ENCODE measurements at regions not wholly inside any gene's neighbourhood (a gene's known extent, or its start where the extent isn't known, plus 50 kb on each side); places are given as distances from the start of the nearest gene placed in this dataset.
A peak's percentile ranks its signal among the peaks of the same experiment; 100 is the strongest.
"Not testable (repeated sequence)": the region's sequence is repeated elsewhere in the genome, so short reads cannot be mapped to it uniquely, and the experiment has no call there.

- no peak for DNase-seq (ENCODE audit: low spot score)
Measured at GRCh38 chr7:12004581-12004980, 172.6 kb upstream of the THSD7A start.

DNA sequence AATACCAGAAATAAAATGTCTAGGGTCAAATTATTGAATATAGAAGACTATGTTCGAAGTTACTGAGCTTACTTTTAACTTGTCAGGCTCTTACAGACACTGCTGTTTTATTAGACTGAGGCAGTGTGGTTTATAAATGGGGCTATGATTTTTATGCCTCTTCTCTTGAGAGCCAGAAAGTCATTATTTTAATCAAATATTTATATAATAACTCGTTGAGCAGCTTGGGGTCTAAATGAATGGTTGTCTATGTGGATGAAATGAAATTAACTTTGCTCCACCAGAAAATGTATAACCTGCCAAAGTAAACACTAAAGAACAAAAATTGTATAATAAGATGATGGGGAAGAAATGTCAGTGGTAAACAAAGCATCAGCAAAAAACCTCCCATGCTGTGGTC lies 175.6 kb upstream of the THSD7A start:
- DNase-seq (ENCODE audit: low spot score) = no peak

DNA sequence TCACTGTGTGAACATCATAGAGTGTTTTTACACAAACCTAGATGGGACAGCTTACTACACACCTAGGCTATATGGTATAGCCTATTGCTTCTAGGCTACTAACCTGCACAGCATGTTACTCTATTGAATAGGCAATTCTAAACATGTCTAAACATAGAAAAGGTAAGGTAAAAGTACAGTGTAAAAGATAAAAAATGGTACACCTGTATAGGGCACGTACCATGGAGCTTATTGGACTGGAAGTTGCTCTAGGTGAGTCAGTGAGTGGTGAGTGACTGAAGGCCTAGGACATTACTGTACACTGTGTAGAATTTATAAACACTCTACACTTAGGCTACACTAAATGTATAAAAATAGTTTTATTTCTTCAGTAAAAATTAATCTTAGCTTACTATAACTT lies 182.0 kb upstream of the THSD7A start:
- no peak for DNase-seq (ENCODE audit: low spot score)

DNA sequence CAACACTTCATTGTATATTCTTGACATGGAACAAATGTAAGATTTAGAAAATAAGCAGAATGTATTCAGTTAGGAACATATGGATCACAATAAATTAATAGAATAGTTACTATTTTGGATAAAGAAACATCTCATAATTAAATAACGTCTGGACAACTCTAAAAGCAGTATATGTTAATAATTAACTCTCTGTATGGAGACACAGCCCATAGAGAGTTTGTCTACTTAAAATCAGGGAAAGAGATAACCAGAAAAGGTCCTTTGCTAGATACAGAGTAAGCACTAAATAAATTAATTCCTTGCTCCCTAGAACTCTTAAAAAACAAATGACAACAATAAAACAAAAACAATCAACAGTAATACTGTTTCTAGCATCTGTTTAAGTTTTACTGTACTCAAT lies 184.4 kb upstream of the THSD7A start:
- DNase-seq (ENCODE audit: low spot score) = no peak

GRCh38 chr7:12017046-12017445 lies 185.0 kb upstream of the THSD7A start:
- no peak for DNase-seq (ENCODE audit: low spot score)

DNA sequence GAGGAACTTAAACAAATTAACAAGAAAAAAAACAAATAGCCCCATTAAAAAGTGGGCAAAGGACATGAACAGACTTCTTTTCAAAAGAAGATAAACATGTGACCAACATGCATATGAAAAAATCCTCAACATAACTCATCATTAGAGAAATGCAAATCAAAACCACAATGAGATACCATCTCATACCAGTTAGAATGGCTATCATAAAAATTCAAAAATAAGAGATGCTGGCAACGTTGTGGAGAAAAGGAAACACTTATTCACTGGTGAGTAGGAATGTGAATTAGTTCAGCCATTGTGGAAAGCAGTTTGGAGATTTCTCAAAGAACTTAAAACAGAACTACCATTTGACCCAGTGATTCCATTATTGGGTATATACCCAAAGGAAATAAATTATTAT lies 189.1 kb upstream of the TMEM106B start:
- not testable (repeated sequence) for DNase-seq (ENCODE audit: low spot score)

DNA sequence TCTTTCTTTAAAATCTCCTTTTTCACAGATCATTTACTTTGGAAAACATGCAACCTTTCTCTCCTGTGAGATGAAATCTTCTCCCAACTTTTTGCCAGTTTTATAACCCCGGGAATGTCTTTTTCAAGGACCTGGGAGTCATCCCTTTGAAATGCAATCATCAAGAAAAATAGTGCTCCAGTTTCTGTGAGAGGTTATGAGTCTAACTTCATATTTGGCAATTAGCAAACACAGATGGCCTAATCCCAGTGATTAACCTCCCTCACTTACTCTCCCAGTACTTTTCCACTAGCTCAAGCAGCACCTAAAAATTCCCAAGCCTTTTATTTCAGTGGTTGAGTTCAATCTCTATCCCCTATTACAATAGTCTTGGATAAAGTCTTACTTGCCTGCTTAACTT lies 185.8 kb upstream of the TMEM106B start:
- DNase-seq (ENCODE audit: low spot score) = no peak

- DNase-seq (ENCODE audit: low spot score) = no peak
Measured at GRCh38 chr7:12028508-12028907, 182.6 kb upstream of the TMEM106B start.

- DNase-seq (ENCODE audit: low spot score) = no peak
Measured at GRCh38 chr7:12030116-12030515, 181.0 kb upstream of the TMEM106B start.

DNA sequence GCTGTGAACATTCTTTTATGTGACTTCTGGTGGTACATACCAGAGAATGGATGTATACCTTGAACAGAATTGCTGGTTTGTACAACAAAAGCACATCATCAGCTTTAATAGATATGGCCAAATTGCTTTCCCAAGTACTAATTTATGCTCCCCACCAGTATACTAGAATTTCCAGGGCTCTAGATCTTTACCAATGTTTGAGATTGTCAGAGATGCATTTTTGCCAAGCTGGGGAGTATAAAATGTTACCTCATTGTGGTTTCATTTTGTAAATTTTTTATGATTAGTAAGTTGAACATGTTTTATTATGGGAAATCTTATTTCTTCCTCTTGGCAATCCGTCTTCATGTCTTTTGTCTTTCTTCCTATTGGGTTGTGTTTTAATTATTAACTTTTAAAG lies 179.9 kb upstream of the TMEM106B start:
- no peak for DNase-seq (ENCODE audit: low spot score)

DNA sequence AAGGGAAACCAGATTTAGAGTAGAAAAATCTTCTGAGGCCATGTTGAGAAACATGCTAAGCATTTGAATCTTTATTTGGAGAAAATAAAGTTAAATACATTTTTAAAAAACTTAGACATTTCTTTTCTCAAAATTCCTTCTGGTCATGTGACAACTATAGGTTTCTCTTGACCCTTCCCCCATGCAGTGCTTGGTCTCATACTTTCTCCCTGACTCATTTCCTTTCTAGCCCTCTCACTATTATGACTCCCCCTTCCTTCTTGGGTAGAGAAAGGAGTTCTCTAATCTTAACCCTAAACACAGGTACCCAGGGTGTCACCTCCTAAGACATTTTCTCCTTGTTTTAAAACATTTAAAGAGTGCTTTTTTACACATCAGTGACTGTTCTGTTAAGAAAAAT lies 179.5 kb upstream of the TMEM106B start:
- DNase-seq (ENCODE audit: low spot score) = no peak

GRCh38 chr7:12032146-12032545 lies 178.9 kb upstream of the TMEM106B start:
- no peak for DNase-seq (ENCODE audit: low spot score)

DNA sequence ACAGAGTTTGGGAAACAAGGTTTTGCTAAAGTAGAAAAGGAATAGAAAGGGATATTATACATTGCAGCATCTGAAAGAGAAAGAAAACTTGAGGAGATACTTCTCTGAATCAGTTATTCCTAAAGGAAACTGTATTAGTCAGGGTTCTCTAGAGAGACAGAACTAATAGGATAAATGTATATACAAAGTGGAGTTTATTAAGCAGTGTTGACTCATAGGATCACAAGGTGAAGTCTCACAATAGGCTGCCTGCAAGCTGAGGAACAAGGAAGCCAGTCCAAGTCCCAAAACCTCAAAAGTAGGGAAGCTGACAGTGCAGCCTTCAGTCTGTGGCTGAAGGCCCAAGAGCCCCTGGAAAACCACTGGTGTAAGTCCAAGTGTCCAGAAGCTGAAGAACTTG lies 167.6 kb upstream of the TMEM106B start:
- not testable (repeated sequence) for DNase-seq (ENCODE audit: low spot score)

DNA sequence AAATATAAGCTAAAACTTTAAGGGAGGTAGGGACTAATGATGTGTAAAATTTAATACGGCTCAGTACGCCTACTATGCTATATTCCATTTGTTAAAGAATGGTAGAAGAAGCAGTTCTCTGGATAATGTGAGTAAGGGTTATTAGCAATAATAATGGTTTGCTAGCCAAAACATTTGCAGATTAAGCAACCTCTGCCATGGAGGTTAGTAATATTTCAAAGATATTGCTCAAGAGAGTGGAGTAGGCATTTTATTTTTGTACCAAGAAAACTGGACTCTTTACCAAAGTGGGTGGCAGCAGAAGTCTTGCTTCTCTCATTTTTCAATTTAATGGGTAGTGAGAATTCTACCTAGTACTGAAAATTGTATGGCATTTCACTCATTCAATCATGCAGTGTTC lies 158.9 kb upstream of the TMEM106B start:
- DNase-seq (ENCODE audit: low spot score) = no peak

DNA sequence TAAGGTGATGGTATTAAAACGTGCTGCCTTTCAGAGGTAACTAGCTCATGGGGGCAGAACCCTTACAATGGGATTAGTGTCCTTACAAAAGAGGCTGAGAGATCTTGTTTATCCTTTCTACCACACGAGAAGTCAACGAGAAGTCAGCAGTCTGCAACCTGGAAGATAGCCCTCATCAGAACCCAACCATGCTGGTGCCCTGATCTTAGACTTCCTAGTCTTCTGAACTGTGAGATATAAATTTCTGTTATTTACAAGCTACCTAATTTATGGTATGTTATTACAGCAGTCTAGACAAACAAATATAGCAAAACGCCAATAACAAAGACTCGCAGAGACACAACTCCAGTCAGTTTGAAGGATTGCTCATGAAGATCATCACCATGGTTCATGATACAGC lies 157.5 kb upstream of the TMEM106B start:
- no peak for DNase-seq (ENCODE audit: low spot score)

- DNase-seq (ENCODE audit: low spot score) = no peak
Measured at GRCh38 chr7:12054830-12055229, 156.3 kb upstream of the TMEM106B start.

GRCh38 chr7:12056381-12056780 lies 154.7 kb upstream of the TMEM106B start:
- no peak for DNase-seq (ENCODE audit: low spot score)

DNA sequence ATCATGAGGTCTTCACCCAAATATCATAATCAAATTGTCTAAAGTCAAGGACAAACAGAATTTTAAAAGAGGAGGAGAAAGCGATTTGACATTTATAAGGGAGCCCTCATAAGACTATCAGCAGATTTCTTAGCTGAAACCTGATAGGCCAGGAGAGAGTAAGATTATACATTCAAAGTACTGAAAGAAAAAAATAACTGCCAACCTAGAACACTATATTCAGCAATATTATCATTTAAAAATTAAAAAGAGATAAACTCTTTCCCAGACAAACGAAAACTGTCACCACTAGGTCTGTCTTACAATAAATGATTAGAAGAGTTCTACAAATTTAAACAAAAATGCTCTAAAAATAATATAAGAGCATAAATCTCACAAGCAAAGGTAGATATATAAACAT lies 154.1 kb upstream of the TMEM106B start:
- no peak for DNase-seq (ENCODE audit: low spot score)

DNA sequence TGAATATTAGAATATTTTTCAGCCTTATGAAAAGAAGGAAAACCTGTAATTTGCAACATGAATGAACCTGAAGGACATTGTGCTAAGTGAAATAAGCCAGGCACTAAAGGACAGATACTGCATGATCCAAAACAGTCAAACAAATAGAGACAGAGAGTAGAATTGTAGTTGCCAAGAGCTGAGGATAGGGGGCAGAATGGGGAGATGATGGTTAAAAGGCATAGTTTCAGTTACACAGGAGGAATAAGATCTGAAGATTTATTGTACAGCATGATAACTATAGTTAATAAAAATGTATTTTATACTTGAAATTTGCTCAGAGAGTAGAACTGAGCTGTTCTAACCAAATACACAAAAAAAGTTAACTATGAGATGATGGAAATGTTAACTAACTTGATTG lies 149.0 kb upstream of the TMEM106B start:
- DNase-seq (ENCODE audit: low spot score) = no peak

DNA sequence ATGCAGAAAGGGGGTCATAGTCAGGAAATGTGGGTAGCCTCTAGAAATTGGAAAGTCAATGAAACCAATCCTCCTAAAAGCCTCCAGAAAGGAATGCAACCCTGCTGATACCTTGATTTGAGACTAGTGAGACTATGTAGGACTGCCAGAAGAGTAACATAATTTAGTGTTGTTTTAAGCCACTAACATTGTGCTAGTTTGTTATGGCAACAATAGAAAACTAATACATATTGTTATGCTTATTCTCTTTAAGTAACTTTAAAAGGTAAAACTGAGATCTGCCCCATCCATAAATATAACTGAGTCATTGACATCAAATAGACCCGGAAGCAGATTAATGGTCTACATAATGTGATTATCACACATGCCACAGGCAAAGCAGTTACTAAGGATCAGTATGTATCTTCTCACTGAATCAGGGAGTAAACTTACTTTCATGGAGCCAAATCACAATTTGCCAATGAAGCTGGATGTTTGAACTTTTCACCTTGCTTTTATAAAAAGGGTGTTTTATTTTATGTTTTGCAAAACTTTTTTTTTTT lies 146.4 kb upstream of the TMEM106B start:
- no peak for DNase-seq (ENCODE audit: low spot score)

DNA sequence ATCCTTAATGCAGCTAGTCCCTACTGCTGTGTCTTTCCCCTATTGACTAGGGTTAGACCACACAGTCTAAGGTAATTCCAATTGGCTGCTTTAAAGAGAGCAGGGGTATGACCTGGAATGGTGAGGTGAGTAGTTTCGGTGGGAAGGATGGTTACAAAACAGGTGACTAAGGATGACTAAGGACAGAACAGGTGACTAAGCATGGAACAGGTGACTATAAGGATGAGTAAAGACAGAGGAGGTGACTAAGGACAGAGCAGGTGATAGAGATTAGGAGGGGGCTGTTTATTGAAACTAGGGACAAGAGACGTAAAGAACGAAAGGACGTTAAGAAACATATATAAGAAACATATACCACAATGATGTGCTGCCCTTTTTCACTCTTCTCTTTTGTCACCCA lies 145.1 kb upstream of the TMEM106B start:
- no peak for DNase-seq (ENCODE audit: low spot score)

DNA sequence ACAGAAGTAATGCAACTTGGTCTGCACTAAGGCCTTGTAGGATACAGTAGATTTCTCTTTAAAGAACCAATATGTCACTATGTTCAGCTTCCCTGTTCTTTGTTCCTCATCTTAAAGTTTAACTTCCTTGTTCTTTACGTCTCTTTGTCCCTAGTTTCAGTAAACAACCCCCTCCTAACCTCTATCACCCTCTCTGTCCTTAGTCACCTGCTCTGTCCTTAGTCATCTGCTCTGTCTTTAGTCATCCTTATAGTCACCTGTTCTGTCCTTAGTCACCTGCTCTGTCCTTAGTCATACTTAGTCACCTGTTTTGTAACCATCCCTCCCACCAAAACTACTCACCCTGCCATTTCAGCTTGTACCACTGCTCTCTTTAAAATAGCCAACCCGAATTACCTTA lies 144.6 kb upstream of the TMEM106B start:
- DNase-seq (ENCODE audit: low spot score) = no peak

- peak; percentile 68 for DNase-seq (ENCODE audit: low spot score)
Measured at GRCh38 chr7:12067156-12067831, 143.8 kb upstream of the TMEM106B start.

GRCh38 chr7:12069757-12070156 lies 141.3 kb upstream of the TMEM106B start:
- DNase-seq (ENCODE audit: low spot score) = no peak

Data from ecto neural progenitor cell (in vitro differentiated cells).